Panc1 (cell line): ENCODE measurements at regions not wholly inside any gene's neighbourhood (a gene's known extent, or its start where the extent isn't known, plus 50 kb on each side); places are given as distances from the start of the nearest gene placed in this dataset.

Source experiments
- ATAC-seq: fragments of 200-7000 bp; cut with Tn5 transposase; 2 replicates; pipeline ENCODE4 v1.9.1; 2020; ENCODE audit warnings: mild to moderate bottlenecking, moderate library complexity
- BruUV-seq: library from RNA; stranded (reverse); fragments of 400-500 nt; replicated peaks from 2 replicates; lab custom pipeline; 2021; lab: Mats Ljungman, UMichigan
- CTCF ChIA-PET: fragments of 300-600 bp; sonication (Branson Sonifier 250); formaldehyde crosslinking; loops from one replicate; lab custom pipeline; 2022; ENCODE audit warnings: antibody characterized with exemption; lab: Charles Lee
- POLR2A ChIA-PET: fragments of 300-600 bp; sonication (Branson Sonifier 250); formaldehyde crosslinking; loops from one replicate; lab custom pipeline; 2022; ENCODE audit warnings: antibody characterized with exemption; lab: Charles Lee
- DNase-seq: peaks from one replicate; pipeline ENCODE4 v3.0.0-alpha.2; 2010; ENCODE audit warnings: low read depth, low spot score
- H3K27ac ChIP-seq: 2 replicates; pipeline ENCODE4 v1.5.1; 2011; ENCODE audit warnings: mild to moderate bottlenecking, low read length, inconsistent platforms
- H3K27me3 ChIP-seq: fragments of 200-500 bp; sonication (Bioruptor generic); 2 replicates; pipeline ENCODE4 v1.6.0; 2014; ENCODE audit warnings: low read length, inconsistent platforms; ENCODE audit not compliant: control insufficient read depth, insufficient read depth
- H3K36me3 ChIP-seq: fragments of 200-500 bp; sonication (Bioruptor generic); 2 replicates; pipeline ENCODE4 v1.5.1; 2014; ENCODE audit warnings: inconsistent platforms, mild to moderate bottlenecking, low read length, moderate library complexity; ENCODE audit not compliant: control insufficient read depth, insufficient read depth
- H3K4me1 ChIP-seq: 2 replicates; pipeline ENCODE4 v1.5.1; 2011; ENCODE audit warnings: inconsistent platforms, mild to moderate bottlenecking, low read length, moderate library complexity; ENCODE audit not compliant: control insufficient read depth, insufficient read depth
- H3K4me3 ChIP-seq, 2 experiments: 2 replicates each; pipeline ENCODE4 v1.5.1; 2011 to 2012; ENCODE audit warnings: low read depth in 2 of 2, low read length in 2 of 2, mild to moderate bottlenecking in 2 of 2, inconsistent platforms in 1 of 2, moderate library complexity in 1 of 2
- H3K9me3 ChIP-seq: fragments of 200-500 bp; sonication (Bioruptor generic); 2 replicates; pipeline ENCODE4 v1.5.1; 2014; ENCODE audit warnings: low read depth, mild to moderate bottlenecking, inconsistent platforms, low read length, moderate library complexity; ENCODE audit not compliant: control insufficient read depth, insufficient read depth
- POLR2AphosphoS5 ChIP-seq: IDR thresholded peaks from 2 replicates; pipeline ENCODE4 v1.6.1; 2012; ENCODE audit warnings: mild to moderate bottlenecking, low read depth, low read length, moderate library complexity
- SIN3A ChIP-seq: IDR thresholded peaks from 2 replicates; pipeline ENCODE4 v1.6.1; 2012; ENCODE audit warnings: low read depth, mild to moderate bottlenecking, low read length, moderate library complexity, borderline replicate concordance; ENCODE audit not compliant: insufficient read depth
- TCF7L2 ChIP-seq: IDR thresholded peaks from 2 replicates; pipeline ENCODE4 v1.6.1; 2011; ENCODE audit warnings: mild to moderate bottlenecking, low read depth, low read length, inconsistent platforms
- in situ Hi-C: cut with HindIII; loops from 2 replicates; pipeline ENCODE4 v1.10.0; 2016; ENCODE audit warnings: low sequenced_read_pairs, low pct_unique_long_range_greater_than_20kb
- intact Hi-C: fragments of 100-400 bp; cut with micrococcal nuclease; formaldehyde crosslinking; loops from one replicate; pipeline ENCODE4 v1.10.0; 2022; ENCODE audit not compliant: unreplicated experiment
- TF ChIP-seq, protein P1 (sequence below): fragments of 450-650 bp; IDR thresholded peaks from 2 replicates; pipeline ENCODE4 v1.5.1; 2017; ENCODE audit warnings: mild to moderate bottlenecking
- TF ChIP-seq, protein P2 (sequence below), 2 experiments: IDR thresholded peaks; 2 replicates each; pipeline ENCODE4 v1.6.1; 2011 to 2012; ENCODE audit warnings: low read depth in 2 of 2, control low read depth in 1 of 2, low read length in 1 of 2, mild to moderate bottlenecking in 1 of 2, moderate library complexity in 1 of 2; ENCODE audit not compliant: insufficient read depth in 1 of 2

DNA sequence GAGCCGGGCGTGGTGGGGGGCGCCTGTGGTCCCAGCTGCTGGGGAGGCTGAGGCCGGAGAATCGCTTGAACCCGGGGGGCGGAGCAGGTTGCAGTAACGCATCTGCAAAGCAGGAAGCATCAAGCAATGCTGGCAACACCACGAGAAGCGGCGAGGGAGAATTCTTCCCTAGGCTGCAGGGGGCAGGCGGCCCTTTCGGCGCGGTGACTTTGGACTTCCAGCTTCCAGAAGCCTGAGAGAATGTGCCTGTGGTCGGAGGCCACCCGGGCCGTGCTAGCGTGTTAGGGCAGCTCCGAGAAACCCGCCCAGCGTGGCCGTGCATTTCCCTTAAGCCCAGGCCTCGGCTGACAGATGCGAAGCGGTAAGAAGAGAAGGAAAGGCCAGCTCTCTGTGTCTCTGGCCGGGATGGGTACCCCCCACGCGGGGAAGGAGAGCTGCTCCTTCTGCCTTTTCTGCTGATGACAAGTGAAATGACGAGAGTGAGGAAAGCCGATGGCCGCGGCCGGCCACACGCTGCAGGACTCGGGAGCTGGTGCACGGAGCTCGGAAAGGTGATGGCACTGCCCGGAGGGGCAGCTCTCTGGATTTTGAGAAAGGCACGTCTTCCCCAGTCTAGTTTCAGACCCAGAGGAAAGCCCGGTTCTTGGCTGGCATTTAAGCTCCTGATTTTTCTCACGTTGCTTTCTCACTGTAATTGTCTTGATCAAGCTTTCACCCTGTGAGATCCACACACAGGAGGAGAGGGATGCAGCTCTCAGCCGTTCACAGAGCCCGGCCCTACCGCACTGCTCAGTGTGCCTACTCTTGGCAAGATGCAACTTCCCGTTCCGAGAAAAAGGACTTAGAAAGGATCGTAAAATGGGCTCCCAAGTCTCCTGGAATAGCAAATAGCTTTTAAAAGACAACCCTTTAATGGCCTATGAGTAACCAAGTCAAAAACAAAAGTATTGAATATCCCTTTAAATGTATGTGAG is 68.3 kb upstream of the EXOC2 start:
- POLR2A ChIA-PET: no interaction called here
- Histone ChIP-seq H3K9me3 (no peaks in the 10 kb centered on the region), H3K4me1 (no peaks in the 10 kb centered on the region), H3K27ac (no peak overlapping the region), H3K36me3 (no peaks in the 10 kb centered on the region), H3K4me3 (no peak overlapping the region; a peak in 1 of 4 replicates), H3K27me3 (peaks cover 6% of the 10 kb centered on the region)
- CTCF ChIA-PET: no interaction called here
- ATAC-seq (no peak), DNase-seq (no peak)
- in situ Hi-C loops: no loop called here
- intact Hi-C loops: no loop called here
- TF ChIP-seq, protein P1, sequence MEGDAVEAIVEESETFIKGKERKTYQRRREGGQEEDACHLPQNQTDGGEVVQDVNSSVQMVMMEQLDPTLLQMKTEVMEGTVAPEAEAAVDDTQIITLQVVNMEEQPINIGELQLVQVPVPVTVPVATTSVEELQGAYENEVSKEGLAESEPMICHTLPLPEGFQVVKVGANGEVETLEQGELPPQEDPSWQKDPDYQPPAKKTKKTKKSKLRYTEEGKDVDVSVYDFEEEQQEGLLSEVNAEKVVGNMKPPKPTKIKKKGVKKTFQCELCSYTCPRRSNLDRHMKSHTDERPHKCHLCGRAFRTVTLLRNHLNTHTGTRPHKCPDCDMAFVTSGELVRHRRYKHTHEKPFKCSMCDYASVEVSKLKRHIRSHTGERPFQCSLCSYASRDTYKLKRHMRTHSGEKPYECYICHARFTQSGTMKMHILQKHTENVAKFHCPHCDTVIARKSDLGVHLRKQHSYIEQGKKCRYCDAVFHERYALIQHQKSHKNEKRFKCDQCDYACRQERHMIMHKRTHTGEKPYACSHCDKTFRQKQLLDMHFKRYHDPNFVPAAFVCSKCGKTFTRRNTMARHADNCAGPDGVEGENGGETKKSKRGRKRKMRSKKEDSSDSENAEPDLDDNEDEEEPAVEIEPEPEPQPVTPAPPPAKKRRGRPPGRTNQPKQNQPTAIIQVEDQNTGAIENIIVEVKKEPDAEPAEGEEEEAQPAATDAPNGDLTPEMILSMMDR: no peak
- TF ChIP-seq SIN3A (no peak), POLR2AphosphoS5 (no peak), TCF7L2 (no peak)
- TF ChIP-seq, protein P2, sequence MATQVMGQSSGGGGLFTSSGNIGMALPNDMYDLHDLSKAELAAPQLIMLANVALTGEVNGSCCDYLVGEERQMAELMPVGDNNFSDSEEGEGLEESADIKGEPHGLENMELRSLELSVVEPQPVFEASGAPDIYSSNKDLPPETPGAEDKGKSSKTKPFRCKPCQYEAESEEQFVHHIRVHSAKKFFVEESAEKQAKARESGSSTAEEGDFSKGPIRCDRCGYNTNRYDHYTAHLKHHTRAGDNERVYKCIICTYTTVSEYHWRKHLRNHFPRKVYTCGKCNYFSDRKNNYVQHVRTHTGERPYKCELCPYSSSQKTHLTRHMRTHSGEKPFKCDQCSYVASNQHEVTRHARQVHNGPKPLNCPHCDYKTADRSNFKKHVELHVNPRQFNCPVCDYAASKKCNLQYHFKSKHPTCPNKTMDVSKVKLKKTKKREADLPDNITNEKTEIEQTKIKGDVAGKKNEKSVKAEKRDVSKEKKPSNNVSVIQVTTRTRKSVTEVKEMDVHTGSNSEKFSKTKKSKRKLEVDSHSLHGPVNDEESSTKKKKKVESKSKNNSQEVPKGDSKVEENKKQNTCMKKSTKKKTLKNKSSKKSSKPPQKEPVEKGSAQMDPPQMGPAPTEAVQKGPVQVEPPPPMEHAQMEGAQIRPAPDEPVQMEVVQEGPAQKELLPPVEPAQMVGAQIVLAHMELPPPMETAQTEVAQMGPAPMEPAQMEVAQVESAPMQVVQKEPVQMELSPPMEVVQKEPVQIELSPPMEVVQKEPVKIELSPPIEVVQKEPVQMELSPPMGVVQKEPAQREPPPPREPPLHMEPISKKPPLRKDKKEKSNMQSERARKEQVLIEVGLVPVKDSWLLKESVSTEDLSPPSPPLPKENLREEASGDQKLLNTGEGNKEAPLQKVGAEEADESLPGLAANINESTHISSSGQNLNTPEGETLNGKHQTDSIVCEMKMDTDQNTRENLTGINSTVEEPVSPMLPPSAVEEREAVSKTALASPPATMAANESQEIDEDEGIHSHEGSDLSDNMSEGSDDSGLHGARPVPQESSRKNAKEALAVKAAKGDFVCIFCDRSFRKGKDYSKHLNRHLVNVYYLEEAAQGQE (IDR thresholded peaks at IDR 0.05; ENCODE audit: insufficient read depth in 1 of 2, low read depth in 2 of 2, low read length in 1 of 2): no peak
- BruUV-seq: no TSS peak

DNA sequence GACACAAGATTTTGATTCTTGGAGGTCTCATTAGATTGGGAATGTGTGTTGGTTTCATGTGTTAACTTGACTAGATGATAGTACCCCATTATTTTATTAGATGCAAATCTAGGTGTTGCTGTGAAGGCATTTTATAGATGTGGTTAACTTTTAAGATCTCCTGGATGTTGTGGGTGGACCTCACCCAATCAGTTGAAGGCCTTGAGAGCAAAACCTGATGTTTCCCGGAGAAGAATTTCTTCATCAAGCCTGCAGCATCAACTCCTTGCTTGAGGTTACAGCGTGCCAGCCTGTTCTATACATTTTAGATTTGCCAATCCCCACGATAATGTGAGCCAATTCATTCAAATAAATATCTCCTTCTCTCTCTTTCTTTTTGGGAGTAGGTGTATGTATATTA is 66.8 kb upstream of the EXOC2 start:
- POLR2A ChIA-PET: no interaction called here
- no peak for ATAC-seq
- CTCF ChIA-PET: no interaction called here
- BruUV-seq: no TSS peak
- no peaks in the 10 kb centered on the region for H3K27me3 ChIP-seq
- no peaks in the 10 kb centered on the region for H3K4me1 ChIP-seq
- no peaks in the 10 kb centered on the region for H3K36me3 ChIP-seq
- H3K4me3 ChIP-seq: no peak overlapping the region
- TF ChIP-seq TCF7L2: no peak
- TF ChIP-seq, protein P2 (IDR thresholded peaks at IDR 0.05; ENCODE audit: insufficient read depth in 1 of 2, low read depth in 2 of 2, low read length in 1 of 2): no peak
- TF ChIP-seq, protein P1: no peak
- TF ChIP-seq SIN3A: no peak
- no peak for TF ChIP-seq POLR2AphosphoS5
- no peaks in the 10 kb centered on the region for H3K9me3 ChIP-seq
- DNase-seq: no peak
- in situ Hi-C loops (no loop called here), intact Hi-C loops (no loop called here)
- no peak overlapping the region for H3K27ac ChIP-seq
